MM.1S (cell line): ENCODE measurements at regions not wholly inside any gene's neighbourhood (a gene's known extent, or its start where the extent isn't known, plus 50 kb on each side); places are given as distances from the start of the nearest gene placed in this dataset.

Experiments used
- CTCF ChIP-seq: fragments of 300-600 bp; sonication (generic); IDR thresholded peaks from 2 replicates; pipeline ENCODE4 v1.5.1; 2016; ENCODE audit warnings: antibody characterized with exemption, low read length, mixed read lengths
- EZH2 ChIP-seq: fragments of 300-600 bp; sonication (generic); optimal IDR thresholded peaks from 2 replicates; pipeline ENCODE3; 2017; ENCODE audit warnings: low read depth, mild to moderate bottlenecking, antibody characterized with exemption, low read length, mixed read lengths
- EZH2phosphoT487 ChIP-seq: fragments of 300-600 bp; sonication (generic); IDR thresholded peaks from 2 replicates; pipeline ENCODE4 v1.6.1; 2018; ENCODE audit warnings: antibody characterized with exemption, low read length

- TF ChIP-seq CTCF (no peak), EZH2phosphoT487 (no peak), EZH2 (no peak)
These were observed 841.4 kb downstream of the JRKL start for GRCh38 chr11:97231231-97231630.
